GM21786 (cell line): ENCODE measurements at regions not wholly inside any gene's neighbourhood (a gene's known extent, or its start where the extent isn't known, plus 50 kb on each side); places are given as distances from the start of the nearest gene placed in this dataset.
"Not testable (repeated sequence)": the region's sequence is repeated elsewhere in the genome, so short reads cannot be mapped to it uniquely, and the experiment has no call there.

Experiments
- ATAC-seq: cut with Tn5 transposase; IDR thresholded peaks from one replicate; pipeline ENCODE4 v1.9.1; 2021; ENCODE audit not compliant: unreplicated experiment

- no peak for ATAC-seq
Measured at GRCh38 chr15:60134609-60135008, 130.5 kb downstream of the FOXB1 start.

DNA sequence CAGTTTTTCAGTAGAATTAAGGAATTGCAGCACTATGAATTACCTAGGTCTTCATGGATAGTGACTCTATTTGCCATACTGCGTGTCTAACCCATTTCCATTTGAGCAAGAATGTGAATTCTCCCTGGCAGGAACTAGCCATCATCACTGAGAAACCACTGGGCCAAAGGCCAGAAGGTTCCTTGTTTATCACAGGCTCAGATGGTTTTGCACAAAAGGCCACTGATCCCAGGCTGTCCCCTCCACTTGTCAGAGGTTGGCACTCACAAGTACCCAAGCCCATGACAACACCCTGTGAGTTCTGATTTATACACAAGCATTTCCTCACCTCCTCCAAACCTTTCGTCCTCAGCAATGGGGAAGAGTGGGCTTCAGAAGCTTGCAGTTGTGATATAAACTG lies 131.8 kb downstream of the FOXB1 start:
- ATAC-seq: no peak

- no peak for ATAC-seq
Measured at GRCh38 chr15:60137711-60138396, 133.7 kb downstream of the FOXB1 start.

DNA sequence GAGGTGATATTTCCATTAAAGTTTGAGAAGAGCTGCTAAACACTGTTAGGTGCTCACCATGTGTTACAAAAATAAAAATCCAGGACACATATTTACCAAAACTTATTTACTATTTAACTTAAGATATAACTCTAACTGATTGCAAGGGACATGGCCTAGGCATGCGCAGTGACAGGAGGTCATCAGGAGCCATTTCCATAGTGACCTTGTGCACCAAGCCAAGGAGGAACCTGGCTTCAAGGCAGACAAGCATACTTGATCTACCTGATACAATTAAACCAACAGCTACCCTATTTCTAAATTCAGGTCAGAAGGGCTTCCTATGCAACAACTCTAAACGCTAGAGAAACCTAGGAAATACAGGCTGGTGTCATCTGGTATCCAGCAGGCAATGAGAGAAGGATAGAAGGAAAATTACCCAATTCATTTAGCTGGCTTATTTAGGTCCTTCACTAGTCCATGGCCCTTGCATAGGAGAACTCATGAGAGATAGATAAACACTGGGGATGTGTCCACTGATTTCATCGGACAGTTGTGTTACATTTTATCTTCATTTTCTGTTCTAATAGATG lies 134.4 kb downstream of the FOXB1 start:
- ATAC-seq: no peak

DNA sequence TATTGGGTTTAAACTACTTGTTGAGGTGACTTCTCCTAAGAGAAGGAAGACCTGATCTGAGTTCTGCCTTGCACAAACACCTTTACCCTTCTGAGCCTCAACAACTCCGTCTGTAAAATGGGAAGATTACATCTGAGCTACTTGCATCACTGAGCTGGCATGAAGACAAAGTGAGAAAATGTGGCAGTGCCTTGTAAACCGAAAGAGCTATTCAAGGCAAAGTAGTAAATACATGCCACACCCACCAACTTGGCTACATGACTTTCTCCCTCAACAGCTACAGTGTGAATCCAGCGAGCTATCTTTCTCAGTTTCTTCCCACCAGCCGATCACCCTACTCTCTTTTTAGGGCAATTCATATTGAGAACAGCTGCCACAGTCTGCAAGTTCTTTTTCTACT lies 148.3 kb downstream of the FOXB1 start:
- ATAC-seq: no peak

- ATAC-seq: no peak
Measured at GRCh38 chr15:60154764-60155325, 150.7 kb downstream of the FOXB1 start.

- ATAC-seq: no peak
Measured at GRCh38 chr15:60155661-60156060, 151.6 kb downstream of the FOXB1 start.

- ATAC-seq: no peak
Measured at GRCh38 chr15:60160909-60161308, 156.8 kb downstream of the FOXB1 start.

DNA sequence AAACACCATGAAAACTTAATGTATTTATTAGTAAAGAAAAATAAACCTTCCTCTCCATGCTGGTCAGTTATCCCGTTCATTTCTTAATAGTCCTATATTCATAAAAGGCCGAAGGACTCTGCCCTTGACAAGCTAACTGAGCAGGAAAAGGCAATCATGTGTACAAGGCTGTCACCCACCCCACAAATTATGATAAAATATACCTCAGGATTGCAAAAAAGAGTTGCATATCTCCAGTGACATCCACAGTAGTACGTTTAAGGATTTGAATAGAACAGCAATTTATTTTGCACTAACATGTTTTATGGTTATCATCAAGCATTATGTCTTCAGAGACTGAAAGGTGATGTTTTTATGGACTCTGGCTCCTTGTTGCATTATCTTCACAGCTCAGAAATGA lies 157.6 kb downstream of the FOXB1 start:
- no peak for ATAC-seq

DNA sequence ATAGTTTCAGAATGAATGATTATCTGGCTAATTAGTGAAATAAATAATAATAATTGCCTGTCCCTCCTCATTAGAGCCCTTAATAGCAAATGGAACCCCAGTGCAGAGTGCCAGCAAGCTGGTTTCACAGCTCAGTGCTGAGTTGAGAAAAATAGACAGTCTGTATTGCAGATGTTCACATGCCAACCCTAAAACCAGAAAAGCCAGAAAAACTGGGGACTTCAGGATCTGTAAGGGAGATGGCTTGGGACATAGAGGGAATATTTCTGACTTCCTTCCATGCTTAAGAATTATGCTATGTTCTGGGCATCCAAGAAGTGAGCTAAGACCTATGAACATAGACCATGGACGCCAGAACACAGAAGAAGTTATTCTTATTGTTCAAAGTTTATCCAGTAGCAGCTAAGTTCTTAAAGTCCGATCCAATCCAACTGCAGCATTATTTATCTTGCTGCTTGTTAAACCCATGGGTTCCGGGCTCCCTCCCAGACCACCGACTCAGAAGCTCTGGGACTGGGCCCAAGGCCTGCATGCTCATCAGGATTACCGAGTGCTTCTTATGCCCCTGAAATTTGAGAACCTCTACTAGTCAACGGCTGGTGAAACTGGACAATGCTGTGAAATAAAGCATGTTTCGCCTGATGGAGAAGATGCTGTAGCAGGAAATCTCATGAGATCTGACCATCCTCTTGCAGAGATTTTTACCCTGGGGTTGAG lies 158.3 kb downstream of the FOXB1 start:
- ATAC-seq: no peak

DNA sequence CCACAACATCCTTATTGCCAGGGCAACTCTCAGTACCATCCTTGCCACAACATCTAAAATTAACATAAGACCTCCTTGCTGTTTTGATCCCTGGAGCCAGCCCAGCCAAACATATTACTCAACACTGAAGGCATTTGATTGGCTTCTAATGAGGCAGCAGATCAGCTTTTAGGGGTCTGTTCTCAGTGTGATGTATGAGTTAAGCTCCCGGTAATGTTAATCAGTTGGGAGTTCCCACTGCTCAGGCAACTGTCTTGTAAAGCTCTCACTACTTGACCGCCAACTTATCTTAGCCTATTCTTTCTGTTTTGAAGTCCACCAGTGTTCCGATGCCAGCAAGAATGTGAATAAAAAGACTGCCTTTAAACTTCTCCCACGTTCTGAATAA lies 158.9 kb downstream of the FOXB1 start:
- ATAC-seq: no peak

DNA sequence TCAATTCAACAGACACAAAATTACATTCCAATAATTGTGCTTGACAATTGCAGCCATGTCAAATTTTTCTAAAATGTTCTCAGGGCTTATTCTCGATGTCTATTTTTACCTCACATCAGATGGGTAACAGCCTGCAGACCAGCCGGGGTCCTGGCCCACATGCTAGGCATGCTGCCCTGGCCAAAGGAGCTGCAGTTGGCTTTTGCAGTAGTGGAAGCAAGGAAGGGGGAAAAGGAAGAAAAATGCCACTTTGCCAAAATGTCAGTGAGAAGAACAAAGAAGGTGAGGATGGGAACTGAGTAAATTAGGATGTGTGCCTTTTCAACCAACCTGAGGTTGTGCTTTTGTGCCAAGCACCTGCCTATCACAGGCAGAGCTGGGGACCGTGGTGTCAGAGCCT lies 161.0 kb downstream of the FOXB1 start:
- ATAC-seq: no peak

GRCh38 chr15:60172143-60172542 lies 168.0 kb downstream of the FOXB1 start:
- ATAC-seq: no peak

- no peak for ATAC-seq
Measured at GRCh38 chr15:60179786-60180391, 175.8 kb downstream of the FOXB1 start.

- not testable (repeated sequence) for ATAC-seq
Measured at GRCh38 chr15:60181957-60182356, 177.8 kb downstream of the FOXB1 start.

DNA sequence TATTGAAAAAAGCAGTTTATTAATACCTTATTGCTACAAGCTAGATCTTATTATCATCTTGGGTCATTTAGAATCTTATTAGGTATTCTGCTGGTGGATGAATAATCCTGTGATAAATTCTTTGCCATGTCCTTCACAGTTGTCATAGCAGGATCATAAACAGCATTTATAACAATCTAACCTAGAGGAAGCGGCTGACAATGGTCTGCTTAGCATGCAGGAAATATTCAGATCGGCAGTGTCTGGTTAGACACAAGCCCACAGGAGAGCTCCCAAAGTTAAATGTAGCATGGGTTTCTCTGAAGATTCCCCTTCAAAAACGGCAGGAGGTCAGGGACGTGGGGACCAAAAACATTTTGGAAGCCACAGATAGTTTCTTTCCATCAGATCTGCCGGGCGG lies 179.3 kb downstream of the FOXB1 start:
- ATAC-seq: no peak

DNA sequence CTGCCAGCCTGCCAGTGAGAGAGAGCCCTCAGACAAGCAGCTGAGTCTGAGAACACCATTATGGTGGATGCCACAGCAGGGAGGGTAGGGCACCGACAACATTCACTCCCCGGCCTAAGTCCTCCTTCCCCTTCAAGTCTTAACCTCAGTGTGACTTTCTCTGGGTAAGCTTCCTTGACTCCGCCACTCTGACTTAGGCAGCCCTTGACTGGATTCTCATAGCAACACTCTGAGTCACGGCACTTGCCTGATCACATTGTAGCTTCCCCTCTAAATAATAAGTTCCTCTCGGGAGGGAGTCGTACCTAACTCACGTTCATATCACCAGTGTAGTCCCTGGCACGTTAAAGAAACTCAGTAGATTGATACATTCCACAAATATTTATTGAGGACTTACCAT lies 180.5 kb downstream of the FOXB1 start:
- no peak for ATAC-seq

DNA sequence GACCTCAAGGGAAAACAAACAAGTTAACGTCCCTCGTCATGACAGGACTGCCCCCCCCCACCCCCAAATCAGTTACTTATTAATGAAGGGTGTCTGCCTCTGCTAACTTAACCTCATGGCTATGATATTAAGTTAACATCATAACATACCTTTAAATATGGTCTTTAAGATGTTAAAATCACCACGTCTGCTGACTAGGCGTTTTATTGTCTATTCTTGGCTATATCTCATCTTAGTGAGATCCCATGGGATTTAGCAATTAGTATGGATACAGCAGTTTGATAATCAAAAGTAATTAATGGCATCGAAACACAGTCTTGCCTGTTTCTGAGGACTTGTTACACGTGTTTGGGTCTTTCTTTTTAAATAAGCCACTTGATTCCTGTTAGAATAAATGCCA lies 186.9 kb downstream of the FOXB1 start:
- ATAC-seq: no peak

DNA sequence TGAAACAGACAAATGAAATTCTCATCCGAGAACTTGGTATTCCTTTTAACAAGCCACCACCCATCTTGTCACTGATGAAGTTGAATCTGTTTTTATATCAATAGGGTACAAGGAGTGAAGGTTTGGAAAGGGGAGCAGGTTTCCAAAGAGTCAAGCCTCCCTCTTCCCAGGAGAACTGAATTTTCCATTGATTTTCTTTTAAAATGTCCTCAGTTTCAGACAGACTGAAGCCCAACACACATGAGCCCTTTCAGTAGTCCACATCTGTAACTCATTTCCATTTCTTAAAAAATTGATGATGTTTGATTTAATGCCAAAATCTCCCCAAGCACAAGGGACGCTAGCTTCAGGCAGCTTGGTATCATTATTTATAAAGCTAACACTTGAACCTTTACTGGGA lies 187.7 kb downstream of the FOXB1 start:
- no peak for ATAC-seq

DNA sequence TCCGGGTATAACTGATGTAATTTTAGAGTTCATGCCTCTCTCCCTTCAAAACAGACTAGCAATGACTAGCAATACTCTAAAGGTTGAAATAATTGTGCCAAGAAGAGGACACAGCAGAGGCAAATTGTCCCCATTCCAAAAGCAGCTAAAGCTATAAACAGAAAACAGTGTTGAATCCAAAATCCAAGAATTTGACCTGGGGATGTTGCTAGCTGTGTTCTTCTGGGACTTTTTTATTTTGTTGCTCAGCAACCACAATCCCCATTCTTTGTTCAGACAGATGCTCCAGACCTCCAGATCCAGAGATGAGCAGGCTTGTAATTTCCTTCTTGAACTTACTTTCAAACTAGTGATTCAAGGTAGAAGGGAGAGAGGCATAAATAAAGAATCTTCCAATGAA lies 191.5 kb downstream of the FOXB1 start:
- ATAC-seq: no peak

- no peak for ATAC-seq
Measured at GRCh38 chr15:60204131-60204885, 193.5 kb downstream of the ANXA2 start.
